IMR-90 (cell line): ENCODE measurements at regions not wholly inside any gene's neighbourhood (a gene's known extent, or its start where the extent isn't known, plus 50 kb on each side); places are given as distances from the start of the nearest gene placed in this dataset.

Experiments used
- POLR2A ChIP-seq: IDR thresholded peaks from 2 replicates; pipeline ENCODE4 v1.6.1; 2012; ENCODE audit warnings: mild to moderate bottlenecking, low read depth, low read length
- RCOR1 ChIP-seq: IDR thresholded peaks from 2 replicates; pipeline ENCODE4 v1.6.1; 2012; ENCODE audit warnings: mild to moderate bottlenecking, low read length, improper control_type of control experiment; ENCODE audit not compliant: insufficient replicate concordance
- SMC3 ChIP-seq: fragments of 150-350 bp; IDR thresholded peaks from 2 replicates; pipeline ENCODE4 v1.6.1; 2016; ENCODE audit warnings: low read depth, mild to moderate bottlenecking, antibody characterized with exemption, low read length, moderate library complexity
- TF ChIP-seq, protein P1 (sequence below): conservative IDR thresholded peaks from 2 replicates; pipeline ENCODE4 v1.5.1; 2012; ENCODE audit warnings: mild to moderate bottlenecking, low read depth, low read length, improper control_type of control experiment

DNA sequence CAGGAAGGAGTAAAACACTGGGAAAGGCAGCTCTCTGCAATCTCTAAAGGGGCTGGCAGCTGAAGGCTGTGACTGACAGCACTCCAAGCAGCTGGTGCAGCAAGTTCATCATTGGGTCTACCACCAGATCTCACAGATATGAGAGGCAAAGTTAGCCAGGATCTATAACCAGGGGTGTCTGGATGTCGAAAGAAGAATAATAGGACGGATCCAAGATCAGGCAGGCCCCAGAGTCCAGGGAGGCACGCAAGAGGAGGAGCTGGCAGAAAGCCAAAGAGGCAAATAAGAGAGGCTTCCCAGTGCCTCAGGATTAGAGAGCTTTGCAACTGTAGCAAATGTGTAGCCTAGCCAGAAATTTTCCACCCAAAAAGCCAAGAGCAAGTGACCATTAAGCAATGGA, 77.1 kb downstream of the RBMXL2 start:
- no peak for TF ChIP-seq SMC3
- TF ChIP-seq, protein P1, sequence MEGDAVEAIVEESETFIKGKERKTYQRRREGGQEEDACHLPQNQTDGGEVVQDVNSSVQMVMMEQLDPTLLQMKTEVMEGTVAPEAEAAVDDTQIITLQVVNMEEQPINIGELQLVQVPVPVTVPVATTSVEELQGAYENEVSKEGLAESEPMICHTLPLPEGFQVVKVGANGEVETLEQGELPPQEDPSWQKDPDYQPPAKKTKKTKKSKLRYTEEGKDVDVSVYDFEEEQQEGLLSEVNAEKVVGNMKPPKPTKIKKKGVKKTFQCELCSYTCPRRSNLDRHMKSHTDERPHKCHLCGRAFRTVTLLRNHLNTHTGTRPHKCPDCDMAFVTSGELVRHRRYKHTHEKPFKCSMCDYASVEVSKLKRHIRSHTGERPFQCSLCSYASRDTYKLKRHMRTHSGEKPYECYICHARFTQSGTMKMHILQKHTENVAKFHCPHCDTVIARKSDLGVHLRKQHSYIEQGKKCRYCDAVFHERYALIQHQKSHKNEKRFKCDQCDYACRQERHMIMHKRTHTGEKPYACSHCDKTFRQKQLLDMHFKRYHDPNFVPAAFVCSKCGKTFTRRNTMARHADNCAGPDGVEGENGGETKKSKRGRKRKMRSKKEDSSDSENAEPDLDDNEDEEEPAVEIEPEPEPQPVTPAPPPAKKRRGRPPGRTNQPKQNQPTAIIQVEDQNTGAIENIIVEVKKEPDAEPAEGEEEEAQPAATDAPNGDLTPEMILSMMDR, result no peak
- TF ChIP-seq POLR2A, result no peak
- TF ChIP-seq RCOR1, result no peak
